ENCODE measurements at regions not wholly inside any gene's neighbourhood (a gene's known extent, or its start where the extent isn't known, plus 50 kb on each side); places are given as distances from the start of the nearest gene placed in this dataset.

DNA sequence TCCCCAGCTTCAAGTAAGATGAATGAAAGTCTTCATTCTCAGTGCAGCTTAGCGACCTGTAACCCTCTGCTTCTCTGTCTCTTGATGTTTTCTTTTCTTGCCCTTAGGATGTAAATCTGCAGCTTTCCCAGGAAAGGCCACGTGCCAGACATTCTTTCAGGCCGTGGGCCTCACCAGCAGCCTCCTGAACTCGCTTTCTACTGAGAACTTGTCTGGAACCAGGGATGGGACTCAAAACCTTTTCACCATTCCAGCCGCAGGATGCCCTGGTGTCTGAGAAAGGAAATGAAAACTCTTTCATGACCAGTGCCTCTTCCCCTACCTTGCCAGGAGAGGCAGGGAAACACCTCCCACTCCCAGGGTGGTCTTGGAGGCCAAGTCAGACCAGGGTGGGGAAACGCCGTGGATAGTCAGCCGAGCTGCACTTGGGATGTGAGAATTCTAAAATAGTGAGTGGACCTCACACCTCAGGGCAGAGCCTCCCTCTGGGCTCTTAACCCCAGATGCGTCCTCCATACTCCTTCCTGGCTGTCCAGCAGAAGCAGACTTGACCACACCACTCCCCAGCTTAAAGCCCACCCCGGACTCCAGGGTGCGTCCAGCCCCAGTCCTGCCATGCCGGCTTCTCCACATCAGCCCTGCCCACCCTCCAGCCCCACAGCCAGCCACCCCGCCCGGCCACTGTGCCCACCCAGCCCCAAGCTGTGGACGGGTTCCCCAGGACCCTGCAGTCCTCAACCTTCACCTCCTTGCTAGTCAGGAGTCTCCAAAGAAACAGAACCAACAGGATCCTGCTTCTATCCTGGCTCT, 115.5 kb downstream of the TWIST2 start:
- TF ChIP-seq CEBPB (IDR thresholded peaks at IDR 0.05), result no peak
- no peak for TF ChIP-seq CREB1 (IDR thresholded peaks at IDR 0.05; ENCODE audit: low read depth)
- TF ChIP-seq, protein P1, sequence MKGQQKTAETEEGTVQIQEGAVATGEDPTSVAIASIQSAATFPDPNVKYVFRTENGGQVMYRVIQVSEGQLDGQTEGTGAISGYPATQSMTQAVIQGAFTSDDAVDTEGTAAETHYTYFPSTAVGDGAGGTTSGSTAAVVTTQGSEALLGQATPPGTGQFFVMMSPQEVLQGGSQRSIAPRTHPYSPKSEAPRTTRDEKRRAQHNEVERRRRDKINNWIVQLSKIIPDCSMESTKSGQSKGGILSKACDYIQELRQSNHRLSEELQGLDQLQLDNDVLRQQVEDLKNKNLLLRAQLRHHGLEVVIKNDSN (IDR thresholded peaks at IDR 0.05), result no peak
- no peak for TF ChIP-seq TCF12 (IDR thresholded peaks at IDR 0.05; ENCODE audit: low read depth)
- no peak for TF ChIP-seq TAF1 (IDR thresholded peaks at IDR 0.05; ENCODE audit: low read depth)
- TF ChIP-seq RAD21 (IDR thresholded peaks at IDR 0.05; ENCODE audit: low read depth), result no peak
- TF ChIP-seq, protein P2, sequence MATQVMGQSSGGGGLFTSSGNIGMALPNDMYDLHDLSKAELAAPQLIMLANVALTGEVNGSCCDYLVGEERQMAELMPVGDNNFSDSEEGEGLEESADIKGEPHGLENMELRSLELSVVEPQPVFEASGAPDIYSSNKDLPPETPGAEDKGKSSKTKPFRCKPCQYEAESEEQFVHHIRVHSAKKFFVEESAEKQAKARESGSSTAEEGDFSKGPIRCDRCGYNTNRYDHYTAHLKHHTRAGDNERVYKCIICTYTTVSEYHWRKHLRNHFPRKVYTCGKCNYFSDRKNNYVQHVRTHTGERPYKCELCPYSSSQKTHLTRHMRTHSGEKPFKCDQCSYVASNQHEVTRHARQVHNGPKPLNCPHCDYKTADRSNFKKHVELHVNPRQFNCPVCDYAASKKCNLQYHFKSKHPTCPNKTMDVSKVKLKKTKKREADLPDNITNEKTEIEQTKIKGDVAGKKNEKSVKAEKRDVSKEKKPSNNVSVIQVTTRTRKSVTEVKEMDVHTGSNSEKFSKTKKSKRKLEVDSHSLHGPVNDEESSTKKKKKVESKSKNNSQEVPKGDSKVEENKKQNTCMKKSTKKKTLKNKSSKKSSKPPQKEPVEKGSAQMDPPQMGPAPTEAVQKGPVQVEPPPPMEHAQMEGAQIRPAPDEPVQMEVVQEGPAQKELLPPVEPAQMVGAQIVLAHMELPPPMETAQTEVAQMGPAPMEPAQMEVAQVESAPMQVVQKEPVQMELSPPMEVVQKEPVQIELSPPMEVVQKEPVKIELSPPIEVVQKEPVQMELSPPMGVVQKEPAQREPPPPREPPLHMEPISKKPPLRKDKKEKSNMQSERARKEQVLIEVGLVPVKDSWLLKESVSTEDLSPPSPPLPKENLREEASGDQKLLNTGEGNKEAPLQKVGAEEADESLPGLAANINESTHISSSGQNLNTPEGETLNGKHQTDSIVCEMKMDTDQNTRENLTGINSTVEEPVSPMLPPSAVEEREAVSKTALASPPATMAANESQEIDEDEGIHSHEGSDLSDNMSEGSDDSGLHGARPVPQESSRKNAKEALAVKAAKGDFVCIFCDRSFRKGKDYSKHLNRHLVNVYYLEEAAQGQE (IDR thresholded peaks at IDR 0.05; ENCODE audit: low read depth), result no peak
- no peak for TF ChIP-seq EGR1 (IDR thresholded peaks at IDR 0.05)
- TF ChIP-seq YY1 (IDR thresholded peaks at IDR 0.05; ENCODE audit: low read depth), result no peak

All from Ishikawa (cell line).